HCT116 (cell line): ENCODE measurements at regions not wholly inside any gene's neighbourhood (a gene's known extent, or its start where the extent isn't known, plus 50 kb on each side); places are given as distances from the start of the nearest gene placed in this dataset.

Experiments
- ATAC-seq: fragments of 200-7000 bp; cut with Tn5 transposase; 2 replicates; pipeline ENCODE4 v1.9.1; 2020; ENCODE audit warnings: mild to moderate bottlenecking, moderate library complexity
- BruUV-seq: library from RNA; stranded (reverse); fragments of 400-500 nt; replicated peaks from 2 replicates; lab custom pipeline; 2021; lab: Mats Ljungman, UMichigan
- CTCF ChIA-PET: fragments of 300-600 bp; sonication (Branson Sonifier 250); formaldehyde crosslinking; loops from one replicate; lab custom pipeline; 2021; ENCODE audit warnings: antibody characterized with exemption; lab: Charles Lee
- POLR2A ChIA-PET: fragments of 300-600, 350-600 bp; sonication (Branson Sonifier 250); formaldehyde crosslinking; loops from one replicate; lab custom pipeline; 2021; ENCODE audit warnings: antibody characterized with exemption; lab: Charles Lee
- RAD21 ChIA-PET, 2 experiments: fragments of 300-600 bp; sonication (Branson Sonifier 250); formaldehyde crosslinking; loops; one replicate each; lab custom pipeline; 2023; ENCODE audit warnings: low total read pairs in 2 of 2; ENCODE audit not compliant: uncharacterized antibody in 2 of 2, unreplicated experiment in 2 of 2, low non-redundant PET in 1 of 2; lab: Charles Lee
- DNase-seq: peaks from one replicate; pipeline ENCODE4 v3.0.0-alpha.2; 2010; ENCODE audit warnings: low read depth, low spot score
- H2AFZ ChIP-seq: fragments of 200-600 bp; shearing (Covaris generic), sonication (generic); 2 replicates; pipeline ENCODE4 v1.6.1; 2017; ENCODE audit warnings: low read depth, mixed run types, mixed read lengths, antibody characterized with exemption, low read length; ENCODE audit not compliant: poor library complexity, severe bottlenecking
- H3K27ac ChIP-seq: 2 replicates; pipeline ENCODE4 v1.5.1; 2012; ENCODE audit warnings: low read depth, low read length
- H3K27me3 ChIP-seq: fragments of 200-600 bp; sonication (generic); 2 replicates; pipeline ENCODE4 v1.6.1; 2016; ENCODE audit warnings: mixed run types, low read length, mixed read lengths; ENCODE audit not compliant: insufficient read depth
- H3K36me3 ChIP-seq, 2 experiments: fragments of 200-500 bp in 1 of 2; fragments of 200-600 bp in 1 of 2; sonication (Bioruptor generic) in 1 of 2; sonication (generic) in 1 of 2; 2 replicates each; pipeline versions ENCODE4 v1.5.1 to v1.6.1; 2014 to 2016; ENCODE audit warnings: low read length in 2 of 2, inconsistent platforms in 1 of 2, mixed read lengths in 1 of 2, mixed run types in 1 of 2; ENCODE audit not compliant: insufficient read depth in 2 of 2, control insufficient read depth in 1 of 2
- H3K4me1 ChIP-seq, 2 experiments: fragments of 200-600 bp in 1 of 2; sonication (generic) in 1 of 2; 2 replicates each; pipeline versions ENCODE4 v1.5.1 to v1.6.1; 2012 to 2017; ENCODE audit warnings: low read length in 2 of 2, inconsistent platforms in 1 of 2, mild to moderate bottlenecking in 1 of 2, mixed read lengths in 1 of 2, mixed run types in 1 of 2, moderate library complexity in 1 of 2; ENCODE audit not compliant: insufficient read depth in 2 of 2, control insufficient read depth in 1 of 2
- H3K4me2 ChIP-seq: fragments of 200-600 bp; sonication (generic); 2 replicates; pipeline ENCODE4 v1.6.1; 2017; ENCODE audit warnings: mixed run types, low read length, mixed read lengths
- H3K4me3 ChIP-seq, 2 experiments: fragments of 200-600 bp in 1 of 2; sonication (generic) in 1 of 2; replicated peaks in 1 of 2; 2 replicates each; pipeline ENCODE4 v1.5.1; 2011 to 2016; ENCODE audit warnings: low read length in 2 of 2, control low read depth in 1 of 2, low read depth in 1 of 2, mild to moderate bottlenecking in 1 of 2, mixed read lengths in 1 of 2, mixed run types in 1 of 2
- H3K79me2 ChIP-seq: fragments of 200-600 bp; sonication (generic); 2 replicates; pipeline ENCODE4 v1.6.1; 2017; ENCODE audit warnings: mild to moderate bottlenecking, mixed run types, low read length, moderate library complexity, mixed read lengths; ENCODE audit not compliant: insufficient read depth
- H3K9ac ChIP-seq: fragments of 200-600 bp; sonication (generic); 2 replicates; pipeline ENCODE4 v1.6.1; 2016; ENCODE audit warnings: low read length, mixed read lengths
- H3K9me2 ChIP-seq: fragments of 200-600 bp; sonication (generic), shearing (Covaris generic); 2 replicates; pipeline ENCODE4 v1.6.1; 2017; ENCODE audit warnings: mixed run types, mild to moderate bottlenecking, moderate library complexity; ENCODE audit not compliant: insufficient read depth
- H3K9me3 ChIP-seq, 2 experiments: fragments of 200-500 bp in 1 of 2; fragments of 200-600 bp in 1 of 2; sonication (Bioruptor generic) in 1 of 2; sonication (generic) in 1 of 2; 2 replicates each; pipeline ENCODE4 v1.6.1; 2014 to 2017; ENCODE audit warnings: low read length in 2 of 2, mixed read lengths in 2 of 2, inconsistent platforms in 1 of 2, low read depth in 1 of 2, mild to moderate bottlenecking in 1 of 2, mixed run types in 1 of 2, moderate library complexity in 1 of 2; ENCODE audit not compliant: control insufficient read depth in 1 of 2, insufficient read depth in 1 of 2
- H4K20me1 ChIP-seq: fragments of 200-600 bp; sonication (generic), shearing (Covaris generic); 2 replicates; pipeline ENCODE4 v1.6.1; 2017; ENCODE audit warnings: mixed run types, mild to moderate bottlenecking, moderate library complexity; ENCODE audit not compliant: insufficient read depth
- ATF3 ChIP-seq: IDR thresholded peaks from 2 replicates; pipeline ENCODE4 v1.6.1; 2012
- CBX3 ChIP-seq: IDR thresholded peaks from 2 replicates; pipeline ENCODE4 v1.6.1; 2012; ENCODE audit warnings: low read depth
- CEBPB ChIP-seq: IDR thresholded peaks from 2 replicates; pipeline ENCODE4 v1.6.1; 2012; ENCODE audit warnings: low read depth
- CTCF ChIP-seq, 3 experiments: fragments of 200-600 bp in 1 of 3; sonication (generic) in 1 of 3; IDR thresholded peaks in 2 of 3; conservative IDR thresholded peaks in 1 of 3; 2 replicates each; pipeline ENCODE4 v1.5.1; 2012 to 2017; ENCODE audit warnings: low read depth in 2 of 3, low read length in 2 of 3, antibody characterized with exemption in 1 of 3, borderline replicate concordance in 1 of 3, control low read depth in 1 of 3, mild to moderate bottlenecking in 1 of 3, mixed read lengths in 1 of 3, mixed run types in 1 of 3, moderate library complexity in 1 of 3; ENCODE audit not compliant: insufficient read depth in 1 of 3
- ELF1 ChIP-seq: IDR thresholded peaks from 2 replicates; pipeline ENCODE4 v1.6.1; 2012; ENCODE audit warnings: low read depth, borderline replicate concordance
- EZH2 ChIP-seq: fragments of 200-600 bp; sonication (generic); IDR thresholded peaks from 2 replicates; pipeline ENCODE4 v1.6.1; 2017; ENCODE audit warnings: antibody characterized with exemption, mixed run types
- EZH2phosphoT487 ChIP-seq: fragments of 200-600 bp; IDR thresholded peaks from 2 replicates; pipeline ENCODE4 v1.6.1; 2018; ENCODE audit warnings: antibody characterized with exemption, borderline replicate concordance
- FOSL1 ChIP-seq: IDR thresholded peaks from 2 replicates; pipeline ENCODE4 v1.6.1; 2012; ENCODE audit warnings: low read depth
- JUND ChIP-seq: IDR thresholded peaks from 2 replicates; pipeline ENCODE4 v1.6.1; 2012
- POLR2A ChIP-seq: IDR thresholded peaks from 2 replicates; pipeline ENCODE4 v1.7.0; 2011; ENCODE audit warnings: borderline replicate concordance; ENCODE audit not compliant: insufficient read depth, insufficient read length; ENCODE audit errors: extremely low read depth
- POLR2AphosphoS5 ChIP-seq: IDR thresholded peaks from 2 replicates; pipeline ENCODE4 v1.6.1; 2011; ENCODE audit warnings: mild to moderate bottlenecking, low read depth, low read length, moderate library complexity
- RAD21 ChIP-seq: IDR thresholded peaks from 2 replicates; pipeline ENCODE4 v1.6.1; 2012; ENCODE audit warnings: low read depth, mild to moderate bottlenecking
- REST ChIP-seq: IDR thresholded peaks from 2 replicates; pipeline ENCODE4 v1.6.1; 2012; ENCODE audit warnings: low read depth
- SIN3A ChIP-seq: IDR thresholded peaks from 2 replicates; pipeline ENCODE4 v1.6.1; 2012; ENCODE audit warnings: low read depth
- SP1 ChIP-seq: IDR thresholded peaks from 2 replicates; pipeline ENCODE4 v1.6.1; 2012; ENCODE audit warnings: low read depth
- TCF7L2 ChIP-seq: IDR thresholded peaks from 2 replicates; pipeline ENCODE4 v1.7.0; 2011; ENCODE audit warnings: borderline replicate concordance, inconsistent platforms; ENCODE audit not compliant: insufficient read depth, insufficient read length; ENCODE audit errors: extremely low read depth
- YY1 ChIP-seq: IDR thresholded peaks from 2 replicates; pipeline ENCODE4 v1.6.1; 2011; ENCODE audit warnings: low read length, low read depth, moderate library complexity, mild to moderate bottlenecking; ENCODE audit not compliant: insufficient replicate concordance; ENCODE audit errors: extremely low read depth
- ZBTB33 ChIP-seq: IDR thresholded peaks from 2 replicates; pipeline ENCODE4 v1.6.1; 2011; ENCODE audit warnings: mild to moderate bottlenecking, low read length, moderate library complexity; ENCODE audit not compliant: insufficient replicate concordance; ENCODE audit errors: extremely low read depth
- ZFX ChIP-seq: fragments of 450-650 bp; IDR thresholded peaks from 2 replicates; pipeline ENCODE4 v1.6.1; 2017
- intact Hi-C: fragments of 100-400 bp; cut with micrococcal nuclease; formaldehyde crosslinking; loops from 2 replicates; pipeline ENCODE4 v1.10.0; 2022

GRCh38 chr11:91129596-91129995 lies 906.7 kb upstream of the CHORDC1 start:
- no peak for DNase-seq
- ChIA-PET CTCF (no interaction called here), POLR2A (no interaction called here), RAD21 (no interaction called here)
- Histone ChIP-seq H2AFZ (no peak overlapping the region), H3K4me2 (no peak overlapping the region), H3K36me3 (no peaks in the 10 kb centered on the region), H3K27ac (no peak overlapping the region), H3K79me2 (no peaks in the 10 kb centered on the region), H3K4me1 (no peaks in the 10 kb centered on the region), H3K27me3 (no peaks in the 10 kb centered on the region), H3K9ac (no peak overlapping the region), H3K9me3 (peaks cover 26 to 27% of the 10 kb centered on the region in 2 experiments; a peak in 2 of 4 replicates), H4K20me1 (no peaks in the 10 kb centered on the region), H3K4me3 (no peak overlapping the region), H3K9me2 (no peaks in the 10 kb centered on the region)
- no TSS peak for BruUV-seq
- no peak for TF ChIP-seq POLR2AphosphoS5
- no peak for TF ChIP-seq ELF1
- TF ChIP-seq SP1: no peak
- no peak for TF ChIP-seq CEBPB
- TF ChIP-seq TCF7L2: no peak
- no peak for TF ChIP-seq YY1
- no peak for TF ChIP-seq REST
- no peak for TF ChIP-seq ZFX
- no peak for TF ChIP-seq RAD21
- no peak for TF ChIP-seq POLR2A
- TF ChIP-seq CBX3: no peak
- TF ChIP-seq SIN3A: no peak
- TF ChIP-seq FOSL1: no peak
- no peak for TF ChIP-seq CTCF (IDR thresholded peaks at IDR 0.05 in 2 of 3, conservative IDR thresholded peaks at IDR 0.05 in 1 of 3; ENCODE audit: borderline replicate concordance in 1 of 3, insufficient read depth in 1 of 3, low read depth in 2 of 3, low read length in 2 of 3)
- no peak for TF ChIP-seq EZH2phosphoT487
- no peak for TF ChIP-seq JUND
- TF ChIP-seq ATF3: no peak
- no peak for TF ChIP-seq EZH2
- TF ChIP-seq ZBTB33: no peak
- ATAC-seq: no peak
- intact Hi-C loops: no loop called here
